Inferior parietal cortex (tissue), 1 donor: ENCODE measurements at regions not wholly inside any gene's neighbourhood (a gene's known extent, or its start where the extent isn't known, plus 50 kb on each side); places are given as distances from the start of the nearest gene placed in this dataset.

Experiments used
- DNase-seq: peaks from one replicate; pipeline ENCODE4 v3.0.0-alpha.2; 2016; ENCODE audit errors: extremely low spot score

GRCh38 chr3:159898147-159898546 is 90.5 kb upstream of the IL12A start:
- no peak for DNase-seq

- no peak for DNase-seq
Observed at GRCh38 chr3:159899166-159899565, 89.5 kb upstream of the IL12A start.

- no peak for DNase-seq
Observed at GRCh38 chr3:159902546-159903314, 85.9 kb upstream of the IL12A start.

- no peak for DNase-seq
Observed at GRCh38 chr3:159904455-159904854, 84.2 kb upstream of the IL12A start.

GRCh38 chr3:159904911-159905310 is 83.7 kb upstream of the IL12A start:
- DNase-seq = no peak

- no peak for DNase-seq
Observed at GRCh38 chr3:159907828-159908227, 80.8 kb upstream of the IL12A start.

GRCh38 chr3:159910991-159911663 is 77.5 kb upstream of the IL12A start:
- no peak for DNase-seq

- DNase-seq = no peak
Observed at GRCh38 chr3:159911664-159912037, 77.0 kb upstream of the IL12A start.

- DNase-seq = no peak
Observed at GRCh38 chr3:159913712-159914414, 74.8 kb upstream of the IL12A start.

- no peak for DNase-seq
Observed at GRCh38 chr3:159914426-159914825, 74.2 kb upstream of the IL12A start.

- no peak for DNase-seq
Observed at GRCh38 chr3:159916052-159916451, 72.6 kb upstream of the IL12A start.

GRCh38 chr3:159917141-159917540 is 71.5 kb upstream of the IL12A start:
- no peak for DNase-seq

GRCh38 chr3:159919873-159920272 is 68.8 kb upstream of the IL12A start:
- DNase-seq = no peak

- DNase-seq = no peak
Observed at GRCh38 chr3:159922193-159922840, 66.3 kb upstream of the IL12A start.

GRCh38 chr3:159922861-159923312 is 65.7 kb upstream of the IL12A start:
- DNase-seq = no peak

GRCh38 chr3:159923336-159923735 is 65.3 kb upstream of the IL12A start:
- DNase-seq = no peak

GRCh38 chr3:159923956-159924355 is 64.7 kb upstream of the IL12A start:
- DNase-seq = no peak

- DNase-seq = no peak
Observed at GRCh38 chr3:159924411-159924810, 64.2 kb upstream of the IL12A start.

- no peak for DNase-seq
Observed at GRCh38 chr3:159925248-159925647, 63.4 kb upstream of the IL12A start.

- DNase-seq = no peak
Observed at GRCh38 chr3:159926573-159926972, 62.1 kb upstream of the IL12A start.

GRCh38 chr3:159928071-159928491 is 60.6 kb upstream of the IL12A start:
- DNase-seq = no peak

GRCh38 chr3:159928666-159929065 is 60.0 kb upstream of the IL12A start:
- no peak for DNase-seq
